Ascending aorta (tissue), 2 donors: ENCODE measurements at regions not wholly inside any gene's neighbourhood (a gene's known extent, or its start where the extent isn't known, plus 50 kb on each side); places are given as distances from the start of the nearest gene placed in this dataset.

Experiments
- DNase-seq, 2 donors: peaks; one replicate each; pipeline ENCODE4 v3.0.0-alpha.2; 2019; ENCODE audit warnings: low spot score in 2 of 2
- H3K27ac ChIP-seq, 2 donors: fragments of 200-600 bp; sonication (generic); one replicate each; pipeline ENCODE4 v1.5.1; 2016 to 2017; ENCODE audit warnings: mild to moderate bottlenecking in 1 of 2
- H3K27me3 ChIP-seq: fragments of 200-600 bp; sonication (generic); one replicate; pipeline ENCODE4 v1.5.1; 2017
- H3K36me3 ChIP-seq, 2 donors: fragments of 200-600 bp; sonication (generic); one replicate each; pipeline ENCODE4 v1.5.1; 2016
- H3K4me1 ChIP-seq, 2 donors: fragments of 200-600 bp; sonication (generic); one replicate each; pipeline ENCODE4 v1.5.1; 2016 to 2017; ENCODE audit warnings: mild to moderate bottlenecking in 1 of 2
- H3K4me3 ChIP-seq, 2 donors: fragments of 200-600 bp; sonication (generic); one replicate each; pipeline ENCODE4 v1.5.1; 2016 to 2017; ENCODE audit warnings: mild to moderate bottlenecking in 1 of 2
- H3K9me3 ChIP-seq, 2 donors: fragments of 200-600 bp; sonication (generic); one replicate each; pipeline ENCODE4 v1.5.1; 2016
- CTCF ChIP-seq, 3 experiments: fragments of 200-600 bp in 2 of 3; fragments of 450-650 bp in 1 of 3; sonication (generic) in 2 of 3; IDR thresholded peaks; one replicate each; pipeline ENCODE4 v1.5.1; 2016 to 2019; ENCODE audit warnings: antibody characterized with exemption in 3 of 3, mild to moderate bottlenecking in 1 of 3, moderate library complexity in 1 of 3
- intact Hi-C: fragments of 100-400 bp; cut with DNase I; formaldehyde crosslinking; loops from one replicate; pipeline ENCODE4 v1.15.1; 2023

GRCh38 chr4:57318703-57319102 is 208.5 kb upstream of the IGFBP7 start:
- no peak for TF ChIP-seq CTCF (IDR thresholded peaks at IDR 0.05)
- H3K27me3 ChIP-seq: no peaks in the 10 kb centered on the region
- no peak overlapping the region for H3K27ac ChIP-seq
- no peak for DNase-seq
- H3K36me3 ChIP-seq: no peaks in the 10 kb centered on the region
- intact Hi-C loops: no loop called here
- H3K9me3 ChIP-seq: no peaks in the 10 kb centered on the region
- H3K4me3 ChIP-seq: no peak overlapping the region
- no peaks in the 10 kb centered on the region for H3K4me1 ChIP-seq

GRCh38 chr4:57314636-57315035 is 204.5 kb upstream of the IGFBP7 start:
- Histone ChIP-seq H3K27me3 (no peaks in the 10 kb centered on the region), H3K4me1 (no peaks in the 10 kb centered on the region), H3K9me3 (no peaks in the 10 kb centered on the region), H3K4me3 (no peak overlapping the region), H3K36me3 (no peaks in the 10 kb centered on the region), H3K27ac (no peak overlapping the region)
- TF ChIP-seq CTCF (IDR thresholded peaks at IDR 0.05): no peak
- intact Hi-C loops: no loop called here
- no peak for DNase-seq

GRCh38 chr4:57312296-57312695 is 202.1 kb upstream of the IGFBP7 start:
- Histone ChIP-seq H3K4me3 (no peak overlapping the region), H3K9me3 (no peaks in the 10 kb centered on the region), H3K36me3 (no peaks in the 10 kb centered on the region), H3K4me1 (no peaks in the 10 kb centered on the region), H3K27me3 (no peaks in the 10 kb centered on the region), H3K27ac (no peak overlapping the region)
- no peak for DNase-seq
- TF ChIP-seq CTCF (IDR thresholded peaks at IDR 0.05): no peak
- intact Hi-C loops: no loop called here

GRCh38 chr4:57309658-57310057 is 199.5 kb upstream of the IGFBP7 start:
- Histone ChIP-seq H3K27ac (no peak overlapping the region), H3K4me3 (no peak overlapping the region), H3K27me3 (no peaks in the 10 kb centered on the region), H3K9me3 (no peaks in the 10 kb centered on the region), H3K4me1 (no peaks in the 10 kb centered on the region), H3K36me3 (no peaks in the 10 kb centered on the region)
- intact Hi-C loops: no loop called here
- no peak for TF ChIP-seq CTCF (IDR thresholded peaks at IDR 0.05)
- no peak for DNase-seq

- DNase-seq: no peak
- intact Hi-C loops: no loop called here
- H3K4me3 ChIP-seq: no peak overlapping the region
- no peaks in the 10 kb centered on the region for H3K4me1 ChIP-seq
- no peaks in the 10 kb centered on the region for H3K27me3 ChIP-seq
- no peak overlapping the region for H3K27ac ChIP-seq
- no peaks in the 10 kb centered on the region for H3K36me3 ChIP-seq
- no peak for TF ChIP-seq CTCF (IDR thresholded peaks at IDR 0.05)
- H3K9me3 ChIP-seq: no peaks in the 10 kb centered on the region
These were observed 198.1 kb upstream of the IGFBP7 start for GRCh38 chr4:57308301-57308700.

GRCh38 chr4:57305836-57306235 is 195.7 kb upstream of the IGFBP7 start:
- no peak overlapping the region for H3K27ac ChIP-seq
- TF ChIP-seq CTCF (IDR thresholded peaks at IDR 0.05): no peak
- no peaks in the 10 kb centered on the region for H3K9me3 ChIP-seq
- intact Hi-C loops: no loop called here
- H3K4me3 ChIP-seq: no peak overlapping the region
- no peaks in the 10 kb centered on the region for H3K4me1 ChIP-seq
- DNase-seq: no peak
- no peaks in the 10 kb centered on the region for H3K36me3 ChIP-seq
- no peaks in the 10 kb centered on the region for H3K27me3 ChIP-seq
